Gastroesophageal sphincter (tissue), 4 donors: ENCODE measurements at regions not wholly inside any gene's neighbourhood (a gene's known extent, or its start where the extent isn't known, plus 50 kb on each side); places are given as distances from the start of the nearest gene placed in this dataset.
"Not testable (repeated sequence)": the region's sequence is repeated elsewhere in the genome, so short reads cannot be mapped to it uniquely, and the experiment has no call there.

ENCODE experiments used
- ATAC-seq: fragments of 150-250 bp; one replicate; pipeline ENCODE4 v1.9.1; 2016; ENCODE audit warnings: mild to moderate bottlenecking, moderate library complexity
- H3K27ac ChIP-seq, 4 donors: fragments of 200-600 bp; sonication (generic) in 3 of 4; 1 replicate in 3 of 4; 2 replicates in 1 of 4; pipeline ENCODE4 v1.5.1; 2016 to 2019
- H3K27me3 ChIP-seq: fragments of 200-600 bp; sonication (generic); one replicate; pipeline ENCODE4 v1.5.1; 2019
- H3K36me3 ChIP-seq, 2 donors: fragments of 200-600 bp; sonication (generic); one replicate each; pipeline ENCODE4 v1.5.1; 2019; ENCODE audit warnings: control low read depth in 1 of 2
- H3K4me1 ChIP-seq, 3 donors: fragments of 200-600 bp; sonication (generic); 1 replicate in 2 of 3; 2 replicates in 1 of 3; pipeline ENCODE4 v1.5.1; 2016 to 2019; ENCODE audit warnings: control low read depth in 2 of 3
- H3K4me3 ChIP-seq, 2 donors: fragments of 200-600 bp; sonication (generic); one replicate each; pipeline ENCODE4 v1.5.1; 2019; ENCODE audit warnings: mild to moderate bottlenecking in 1 of 2, moderate library complexity in 1 of 2
- H3K9me3 ChIP-seq, 3 donors: fragments of 200-600 bp; sonication (generic); one replicate each; pipeline ENCODE4 v1.5.1; 2017 to 2019; ENCODE audit warnings: control low read depth in 2 of 3
- CTCF ChIP-seq, 4 experiments: fragments of 200-600 bp in 2 of 4; fragments of 450-650 bp in 2 of 4; sonication (generic) in 1 of 4; IDR thresholded peaks; one replicate each; pipeline ENCODE4 v1.5.1; 2017 to 2019; ENCODE audit warnings: antibody characterized with exemption in 4 of 4, mild to moderate bottlenecking in 2 of 4, moderate library complexity in 2 of 4
- EP300 ChIP-seq: sonication (generic); formaldehyde crosslinking; IDR thresholded peaks from one replicate; pipeline ENCODE4 v1.6.1; 2017; ENCODE audit warnings: antibody characterized with exemption, mild to moderate bottlenecking
- POLR2A ChIP-seq, 2 donors: fragments of 450-650 bp; IDR thresholded peaks; one replicate each; pipeline ENCODE4 v1.6.1; 2017; ENCODE audit warnings: antibody characterized with exemption in 2 of 2, mild to moderate bottlenecking in 2 of 2, moderate library complexity in 1 of 2
- POLR2AphosphoS5 ChIP-seq: sonication (generic); formaldehyde crosslinking; IDR thresholded peaks from one replicate; pipeline ENCODE4 v1.6.1; 2017; ENCODE audit warnings: antibody characterized with exemption
- WGBS, 2 donors: methylation state at CpG; one replicate each; pipeline ENCODE4 v1.1.5; 2018; ENCODE audit warnings: low coverage in 1 of 2; 5-methylcytosine and 5-hydroxymethylcytosine counted together

- no peak overlapping the region for H3K27ac ChIP-seq
- no peak overlapping the region for H3K4me3 ChIP-seq
- H3K36me3 ChIP-seq = no peaks in the 10 kb centered on the region
- no peaks in the 10 kb centered on the region for H3K4me1 ChIP-seq
- TF ChIP-seq POLR2AphosphoS5 = no peak
- TF ChIP-seq POLR2A (IDR thresholded peaks at IDR 0.05) = no peak
- TF ChIP-seq CTCF (IDR thresholded peaks at IDR 0.05) = no peak
- TF ChIP-seq EP300 = no peak
- no peak for ATAC-seq
- peaks cover 12% of the 10 kb centered on the region for H3K27me3 ChIP-seq
- no peaks in the 10 kb centered on the region for H3K9me3 ChIP-seq
- WGBS, 2 donors = 57 to 62% methylated on average over 3 of the region's 3 CpGs
Measured at GRCh38 chr7:130789436-130789835, 55.4 kb upstream of the KLF14 start.

GRCh38 chr7:130791746-130792145 lies 57.7 kb upstream of the KLF14 start:
- no peaks in the 10 kb centered on the region for H3K9me3 ChIP-seq
- no peak overlapping the region for H3K27ac ChIP-seq
- no peaks in the 10 kb centered on the region for H3K36me3 ChIP-seq
- no peak for ATAC-seq
- no peak for TF ChIP-seq EP300
- no peak for TF ChIP-seq POLR2AphosphoS5
- no peak for TF ChIP-seq POLR2A (IDR thresholded peaks at IDR 0.05)
- TF ChIP-seq CTCF (IDR thresholded peaks at IDR 0.05) = no peak
- 69 to 78% methylated on average over 3 to 4 of the region's 4 CpGs for WGBS, 2 donors
- no peaks in the 10 kb centered on the region for H3K4me1 ChIP-seq
- peaks cover 6% of the 10 kb centered on the region for H3K27me3 ChIP-seq
- no peak overlapping the region for H3K4me3 ChIP-seq

GRCh38 chr7:130793855-130794618 lies 60.0 kb upstream of the KLF14 start:
- H3K27ac ChIP-seq = no peak overlapping the region
- no peak for ATAC-seq
- no peaks in the 10 kb centered on the region for H3K36me3 ChIP-seq
- H3K27me3 ChIP-seq = no peaks in the 10 kb centered on the region
- no peak for TF ChIP-seq POLR2A (IDR thresholded peaks at IDR 0.05)
- no peak for TF ChIP-seq POLR2AphosphoS5
- TF ChIP-seq EP300 = no peak
- no peak for TF ChIP-seq CTCF (IDR thresholded peaks at IDR 0.05)
- no peaks in the 10 kb centered on the region for H3K9me3 ChIP-seq
- no peak overlapping the region for H3K4me3 ChIP-seq
- 57 to 60% methylated on average over 7 to 9 of the region's 9 CpGs for WGBS, 2 donors
- no peaks in the 10 kb centered on the region for H3K4me1 ChIP-seq

GRCh38 chr7:130794619-130794922 lies 60.6 kb upstream of the KLF14 start:
- Histone ChIP-seq H3K27ac (no peak overlapping the region), H3K27me3 (peaks cover under 1% of the 10 kb centered on the region), H3K36me3 (no peaks in the 10 kb centered on the region), H3K4me1 (no peaks in the 10 kb centered on the region), H3K9me3 (no peaks in the 10 kb centered on the region), H3K4me3 (no peak overlapping the region)
- 81% methylated on average over 3 of the region's 3 CpGs; no CpG with 5 or more reads in 1 of the 2 donors for WGBS, 2 donors
- TF ChIP-seq POLR2AphosphoS5 (no peak), CTCF (IDR thresholded peaks at IDR 0.05) (no peak), POLR2A (IDR thresholded peaks at IDR 0.05) (no peak), EP300 (no peak)
- no peak for ATAC-seq

GRCh38 chr7:130796425-130796824 lies 62.4 kb upstream of the KLF14 start:
- peaks cover 19% of the 10 kb centered on the region for H3K27me3 ChIP-seq
- not testable (repeated sequence) for H3K9me3 ChIP-seq, H3K36me3 ChIP-seq, H3K4me1 ChIP-seq, ATAC-seq, H3K27ac ChIP-seq, H3K4me3 ChIP-seq
- WGBS, 2 donors = 71 to 93% methylated on average over 2 of the region's 2 CpGs
